VCaP (cell line): ENCODE measurements at regions not wholly inside any gene's neighbourhood (a gene's known extent, or its start where the extent isn't known, plus 50 kb on each side); places are given as distances from the start of the nearest gene placed in this dataset.
"Not testable (repeated sequence)": the region's sequence is repeated elsewhere in the genome, so short reads cannot be mapped to it uniquely, and the experiment has no call there.

Experiments used
- H3K27ac ChIP-seq: fragments of 450-650 bp; 2 replicates; pipeline ENCODE4 v1.5.1; 2017
- TF ChIP-seq, protein P1 (sequence below): fragments of 450-650 bp; conservative IDR thresholded peaks from 2 replicates; pipeline ENCODE4 v1.5.1; 2017; ENCODE audit warnings: mild to moderate bottlenecking, moderate library complexity

DNA sequence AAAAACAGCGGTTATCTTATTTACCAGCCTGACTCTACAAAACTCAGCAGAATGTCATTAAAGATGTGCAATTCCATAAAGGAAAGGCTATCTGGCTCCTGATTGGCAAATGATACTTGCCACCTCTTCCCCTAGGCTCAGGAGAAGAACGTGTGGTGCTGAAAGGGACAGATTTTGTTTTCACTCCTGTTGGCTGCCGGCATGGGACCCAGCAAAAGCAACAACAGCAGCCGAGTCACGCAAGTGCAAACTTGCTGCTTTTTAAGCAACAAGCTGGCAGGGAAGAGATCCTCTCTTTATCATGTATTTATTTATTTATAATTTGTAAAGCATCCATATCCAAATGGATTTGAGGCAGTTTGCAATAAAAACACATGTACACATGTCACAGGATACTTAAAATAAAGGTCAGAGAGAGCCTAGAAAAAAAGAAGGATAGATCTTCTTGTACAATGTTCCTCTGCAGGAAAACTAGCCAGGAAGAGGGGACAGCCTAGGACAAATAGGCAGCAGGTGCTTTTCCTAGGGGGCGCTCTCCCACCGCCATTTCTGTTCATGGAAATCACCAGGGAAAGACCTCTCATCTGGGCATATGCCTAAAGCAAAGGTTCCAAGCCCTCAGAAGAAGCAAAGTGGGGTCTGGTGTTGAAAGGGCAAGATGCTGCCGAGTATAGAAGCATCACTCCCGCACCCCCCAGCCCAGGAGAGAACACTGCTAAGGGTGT is 799.3 kb downstream of the BCL11A start:
- H3K27ac ChIP-seq, result no peak overlapping the region
- TF ChIP-seq, protein P1, sequence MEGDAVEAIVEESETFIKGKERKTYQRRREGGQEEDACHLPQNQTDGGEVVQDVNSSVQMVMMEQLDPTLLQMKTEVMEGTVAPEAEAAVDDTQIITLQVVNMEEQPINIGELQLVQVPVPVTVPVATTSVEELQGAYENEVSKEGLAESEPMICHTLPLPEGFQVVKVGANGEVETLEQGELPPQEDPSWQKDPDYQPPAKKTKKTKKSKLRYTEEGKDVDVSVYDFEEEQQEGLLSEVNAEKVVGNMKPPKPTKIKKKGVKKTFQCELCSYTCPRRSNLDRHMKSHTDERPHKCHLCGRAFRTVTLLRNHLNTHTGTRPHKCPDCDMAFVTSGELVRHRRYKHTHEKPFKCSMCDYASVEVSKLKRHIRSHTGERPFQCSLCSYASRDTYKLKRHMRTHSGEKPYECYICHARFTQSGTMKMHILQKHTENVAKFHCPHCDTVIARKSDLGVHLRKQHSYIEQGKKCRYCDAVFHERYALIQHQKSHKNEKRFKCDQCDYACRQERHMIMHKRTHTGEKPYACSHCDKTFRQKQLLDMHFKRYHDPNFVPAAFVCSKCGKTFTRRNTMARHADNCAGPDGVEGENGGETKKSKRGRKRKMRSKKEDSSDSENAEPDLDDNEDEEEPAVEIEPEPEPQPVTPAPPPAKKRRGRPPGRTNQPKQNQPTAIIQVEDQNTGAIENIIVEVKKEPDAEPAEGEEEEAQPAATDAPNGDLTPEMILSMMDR, result no peak

GRCh38 chr2:59752512-59752911 is 800.9 kb downstream of the BCL11A start:
- no peak overlapping the region for H3K27ac ChIP-seq
- TF ChIP-seq, protein P1, result no peak

DNA sequence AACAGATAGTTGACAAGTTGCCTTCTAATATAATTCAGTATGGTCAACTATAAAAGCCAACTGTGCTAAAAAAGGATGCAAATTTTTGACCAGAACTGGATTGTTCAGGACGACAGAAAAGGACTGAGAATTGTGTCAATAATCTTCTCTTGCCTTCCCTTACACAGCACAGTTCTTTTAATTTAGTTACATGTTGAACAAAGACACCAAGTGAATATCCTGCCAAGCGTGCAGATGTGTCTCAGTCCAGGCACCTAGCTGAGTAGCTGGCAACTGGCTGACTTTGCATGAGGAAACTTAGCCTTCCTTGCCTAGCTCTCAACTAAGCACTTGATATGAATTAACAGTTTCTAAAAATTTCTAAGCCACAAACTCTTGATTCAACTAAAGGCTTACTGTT is 801.4 kb downstream of the BCL11A start:
- H3K27ac ChIP-seq, result no peak overlapping the region
- TF ChIP-seq, protein P1, result no peak

DNA sequence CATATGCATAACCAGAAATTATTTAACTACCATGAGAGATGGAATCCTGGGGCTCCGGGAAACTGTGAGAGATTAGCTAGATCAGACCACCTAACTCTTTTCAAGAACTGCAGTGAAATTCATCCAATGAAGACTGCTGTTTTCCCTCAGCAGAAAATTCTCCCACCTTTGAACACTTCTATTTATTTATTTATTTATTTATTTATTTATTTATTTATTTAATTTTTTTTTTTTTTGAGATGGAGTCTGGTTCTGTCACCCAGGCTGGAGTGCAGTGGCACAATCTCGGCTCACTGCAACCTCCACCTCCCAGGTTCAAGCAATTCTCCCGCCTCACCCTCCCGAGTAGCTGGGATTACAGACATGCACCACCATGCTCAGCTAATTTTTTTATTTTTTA is 802.2 kb downstream of the BCL11A start:
- not testable (repeated sequence) for H3K27ac ChIP-seq

DNA sequence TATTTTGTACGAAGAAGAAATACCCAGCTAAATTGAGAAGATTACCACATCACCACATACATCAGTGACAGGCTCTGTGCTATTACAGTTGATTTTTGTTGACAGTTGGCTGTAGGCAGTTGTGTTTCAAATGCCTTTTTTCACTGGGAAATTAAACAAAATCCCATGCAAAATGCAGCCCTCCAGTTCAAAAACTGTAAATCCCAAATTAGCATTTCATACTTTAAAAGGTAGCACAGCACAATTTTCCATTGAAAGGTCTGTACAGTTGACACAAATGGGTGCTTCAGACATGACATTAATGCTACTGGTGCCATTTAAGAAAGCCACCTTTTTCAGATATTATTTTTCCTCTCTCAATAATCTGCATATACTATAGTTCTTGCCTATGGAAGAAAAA is 807.2 kb downstream of the BCL11A start:
- TF ChIP-seq, protein P1, result no peak
- H3K27ac ChIP-seq, result no peak overlapping the region

DNA sequence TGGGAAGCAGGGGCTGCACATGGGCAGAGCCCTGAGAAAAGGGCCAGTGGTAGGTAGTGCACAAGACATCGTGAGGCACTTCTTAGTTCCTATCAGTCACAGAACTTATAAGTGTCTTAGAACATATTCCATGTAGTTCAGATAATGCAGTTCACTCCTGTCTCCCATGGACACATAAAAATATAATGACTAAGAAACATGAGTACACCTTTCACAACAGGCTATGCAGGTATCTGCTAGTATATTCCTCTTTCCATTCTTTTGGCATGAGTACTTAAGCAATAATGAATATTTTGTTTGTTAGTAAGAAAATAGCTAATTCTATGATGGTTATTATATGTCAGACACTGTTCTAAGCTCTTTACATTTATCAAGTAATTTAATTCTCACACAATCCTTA is 808.4 kb downstream of the BCL11A start:
- TF ChIP-seq, protein P1, result no peak
- H3K27ac ChIP-seq, result no peak overlapping the region

DNA sequence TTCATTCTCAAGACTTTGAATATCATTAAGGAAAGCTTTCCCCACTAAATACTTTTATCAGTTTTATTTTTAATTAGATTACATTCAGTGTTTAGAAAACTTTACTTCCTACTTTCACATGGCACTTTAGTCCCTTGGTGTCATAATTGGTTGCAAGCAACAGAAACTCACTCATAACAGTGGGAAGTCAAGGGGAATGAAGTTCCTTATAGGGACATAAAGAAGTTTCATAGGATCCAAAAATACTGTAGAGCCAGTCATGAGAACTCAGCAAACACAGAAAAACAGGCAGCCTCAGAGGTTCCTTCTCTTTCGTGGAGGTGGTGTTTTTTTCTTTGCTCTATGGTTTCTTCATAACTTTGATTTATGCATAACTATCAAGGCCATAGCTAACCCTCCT is 809.0 kb downstream of the BCL11A start:
- no peak overlapping the region for H3K27ac ChIP-seq
- TF ChIP-seq, protein P1, result no peak

DNA sequence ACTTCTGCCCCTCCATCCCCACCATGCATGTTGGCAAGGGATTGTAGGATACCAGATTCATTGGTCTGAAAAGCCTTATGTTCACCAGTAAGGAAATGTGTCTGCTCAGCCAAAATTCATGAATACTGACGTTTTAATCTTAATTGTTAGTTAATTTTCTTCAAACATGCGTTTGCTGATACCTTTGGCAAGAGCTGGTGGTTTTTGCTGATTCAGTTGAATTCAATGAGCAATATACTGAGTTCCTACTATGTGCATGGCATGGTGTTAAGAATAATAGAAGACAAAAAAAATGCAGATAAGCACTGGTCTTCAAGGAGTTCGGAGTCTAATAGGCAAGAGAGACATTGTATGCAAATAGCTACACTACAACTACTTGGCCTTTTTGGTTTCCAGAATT is 811.6 kb downstream of the BCL11A start:
- TF ChIP-seq, protein P1, result no peak

More for the DNA sequence above, 811.6 kb downstream of the BCL11A start:
- H3K27ac ChIP-seq, result no peak overlapping the region
